Right lobe of liver (tissue), 6 donors: ENCODE measurements at regions not wholly inside any gene's neighbourhood (a gene's known extent, or its start where the extent isn't known, plus 50 kb on each side); places are given as distances from the start of the nearest gene placed in this dataset.
A peak's percentile ranks its signal among the peaks of the same experiment; 100 is the strongest.

Experiments
- ATAC-seq, 4 donors: fragments of 200-7000 bp; cut with Tn5 transposase; one replicate each; pipeline ENCODE4 v1.9.1; 2020; ENCODE audit warnings: mild to moderate bottlenecking in 4 of 4, moderate library complexity in 4 of 4
- DNase-seq, 3 donors: peaks; one replicate each; pipeline ENCODE4 v3.0.0-alpha.2; 2020
- H3K27ac ChIP-seq, 3 donors: fragments of 200-600 bp; one replicate each; pipeline ENCODE4 v1.8.0; 2022
- H3K27me3 ChIP-seq, 2 donors: fragments of 200-600 bp; one replicate each; pipeline ENCODE4 v1.8.0; 2022
- H3K36me3 ChIP-seq, 4 donors: fragments of 200-600 bp; sonication (generic) in 1 of 4; one replicate each; pipeline versions ENCODE4 v1.5.1 to v1.8.0; 2017 to 2022; ENCODE audit warnings: control low read depth in 1 of 4
- H3K4me1 ChIP-seq, 4 donors: fragments of 200-600 bp; sonication (generic) in 1 of 4; one replicate each; pipeline versions ENCODE4 v1.5.1 to v1.8.0; 2017 to 2022; ENCODE audit warnings: control low read depth in 1 of 4
- H3K4me3 ChIP-seq, 3 donors: fragments of 200-600 bp; one replicate each; pipeline ENCODE4 v1.8.0; 2022
- H3K9me3 ChIP-seq, 4 donors: fragments of 200-600 bp; sonication (generic) in 1 of 4; one replicate each; pipeline versions ENCODE4 v1.5.1 to v1.8.0; 2017 to 2022; ENCODE audit warnings: control low read depth in 1 of 4
- POLR2A ChIP-seq: fragments of 450-650 bp; IDR thresholded peaks from one replicate; pipeline ENCODE4 v1.6.1; 2017; ENCODE audit warnings: antibody characterized with exemption, mild to moderate bottlenecking
- WGBS: methylation state at CpG from one replicate; pipeline ENCODE4 v1.1.6; 2018; ENCODE audit warnings: low coverage, low lambda C conversion rate; ENCODE audit not compliant: insufficient coverage; ENCODE audit errors: missing lambda C conversion rate; 5-methylcytosine and 5-hydroxymethylcytosine counted together
- intact Hi-C, 2 donors: fragments of 100-400 bp; cut with DNase I; formaldehyde crosslinking; loops; one replicate each; pipeline versions ENCODE4 v1.11.2 to v1.14.1; 2022
- TF ChIP-seq, protein P1 (sequence below), 4 donors: fragments of 200-600 bp in 3 of 4; fragments of 450-650 bp in 1 of 4; IDR thresholded peaks; one replicate each; pipeline versions ENCODE4 v1.5.1 to v1.8.0; 2016 to 2022; ENCODE audit warnings: antibody characterized with exemption in 4 of 4, mild to moderate bottlenecking in 2 of 4
- donor health status: DM: no; HTN: yes; CAD: no.
- donor health status: DM: no; HTN: no; CAD: no.
- donor health status: DM: no; HTN: no; CAD: no.
- donor health status: DM: no; HTN: yes; CAD: no.
- donor health status: DM: no; HTN: yes; CAD: no.

DNA sequence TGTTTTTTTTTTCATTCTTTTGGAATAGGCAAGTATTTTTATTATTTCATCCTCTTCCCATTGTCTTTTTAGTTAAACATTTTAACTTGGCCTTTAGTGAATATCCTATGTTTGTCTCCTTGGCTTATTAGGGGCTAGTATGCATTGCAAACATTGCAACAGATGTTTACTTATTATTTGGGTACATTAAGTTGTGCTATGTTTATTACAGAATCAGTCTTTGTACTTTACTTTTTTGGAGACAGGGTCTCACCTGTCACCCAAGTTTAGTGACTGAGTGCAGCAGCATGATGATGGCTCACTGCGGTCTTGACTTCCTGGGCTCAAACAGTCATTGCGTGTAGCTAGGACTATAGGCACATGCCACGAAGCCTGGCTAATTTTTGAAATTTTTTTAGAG, 51.1 kb upstream of the NUDT6 start:
- DNase-seq = no peak
- H3K27ac ChIP-seq = no peak overlapping the region
- no peaks in the 10 kb centered on the region for H3K36me3 ChIP-seq
- H3K9me3 ChIP-seq = no peaks in the 10 kb centered on the region
- no peak overlapping the region for H3K4me3 ChIP-seq
- TF ChIP-seq POLR2A = no peak
- TF ChIP-seq, protein P1, sequence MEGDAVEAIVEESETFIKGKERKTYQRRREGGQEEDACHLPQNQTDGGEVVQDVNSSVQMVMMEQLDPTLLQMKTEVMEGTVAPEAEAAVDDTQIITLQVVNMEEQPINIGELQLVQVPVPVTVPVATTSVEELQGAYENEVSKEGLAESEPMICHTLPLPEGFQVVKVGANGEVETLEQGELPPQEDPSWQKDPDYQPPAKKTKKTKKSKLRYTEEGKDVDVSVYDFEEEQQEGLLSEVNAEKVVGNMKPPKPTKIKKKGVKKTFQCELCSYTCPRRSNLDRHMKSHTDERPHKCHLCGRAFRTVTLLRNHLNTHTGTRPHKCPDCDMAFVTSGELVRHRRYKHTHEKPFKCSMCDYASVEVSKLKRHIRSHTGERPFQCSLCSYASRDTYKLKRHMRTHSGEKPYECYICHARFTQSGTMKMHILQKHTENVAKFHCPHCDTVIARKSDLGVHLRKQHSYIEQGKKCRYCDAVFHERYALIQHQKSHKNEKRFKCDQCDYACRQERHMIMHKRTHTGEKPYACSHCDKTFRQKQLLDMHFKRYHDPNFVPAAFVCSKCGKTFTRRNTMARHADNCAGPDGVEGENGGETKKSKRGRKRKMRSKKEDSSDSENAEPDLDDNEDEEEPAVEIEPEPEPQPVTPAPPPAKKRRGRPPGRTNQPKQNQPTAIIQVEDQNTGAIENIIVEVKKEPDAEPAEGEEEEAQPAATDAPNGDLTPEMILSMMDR (IDR thresholded peaks at IDR 0.05) = no peak
- WGBS = 88% methylated on average over 3 of the region's 3 CpGs
- H3K4me1 ChIP-seq = no peaks in the 10 kb centered on the region
- no peak for ATAC-seq
- H3K27me3 ChIP-seq = no peaks in the 10 kb centered on the region
- intact Hi-C loops = no loop called here

DNA sequence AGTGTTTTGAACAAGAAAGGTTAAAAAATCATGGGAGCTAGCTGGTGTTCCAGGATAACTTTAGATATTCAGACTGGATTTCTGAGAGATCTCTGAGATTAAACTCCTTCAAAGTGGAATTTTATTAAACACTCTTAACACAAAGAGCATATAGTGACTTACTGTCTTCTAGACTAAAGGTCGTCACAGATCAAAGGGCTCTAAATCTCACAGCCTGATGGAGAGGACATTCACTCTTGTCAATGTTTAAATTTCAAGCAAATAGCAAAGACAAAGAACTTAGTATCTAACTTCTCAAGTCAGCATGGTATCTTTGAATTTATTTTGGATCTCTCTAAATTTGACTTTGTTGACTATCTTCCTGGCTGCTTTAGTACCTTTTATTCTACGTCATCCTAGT, 53.7 kb upstream of the NUDT6 start:
- no peak for ATAC-seq
- Histone ChIP-seq H3K27me3 (no peaks in the 10 kb centered on the region), H3K4me1 (no peaks in the 10 kb centered on the region), H3K27ac (no peak overlapping the region), H3K4me3 (no peak overlapping the region), H3K9me3 (no peaks in the 10 kb centered on the region), H3K36me3 (peaks cover 0 to 8% (median 0%) of the 10 kb centered on the region in 4 donors)
- 94% methylated on average over 2 of the region's 2 CpGs for WGBS
- intact Hi-C loops = no loop called here
- DNase-seq = no peak
- TF ChIP-seq, protein P1 (IDR thresholded peaks at IDR 0.05) = no peak
- no peak for TF ChIP-seq POLR2A

DNA sequence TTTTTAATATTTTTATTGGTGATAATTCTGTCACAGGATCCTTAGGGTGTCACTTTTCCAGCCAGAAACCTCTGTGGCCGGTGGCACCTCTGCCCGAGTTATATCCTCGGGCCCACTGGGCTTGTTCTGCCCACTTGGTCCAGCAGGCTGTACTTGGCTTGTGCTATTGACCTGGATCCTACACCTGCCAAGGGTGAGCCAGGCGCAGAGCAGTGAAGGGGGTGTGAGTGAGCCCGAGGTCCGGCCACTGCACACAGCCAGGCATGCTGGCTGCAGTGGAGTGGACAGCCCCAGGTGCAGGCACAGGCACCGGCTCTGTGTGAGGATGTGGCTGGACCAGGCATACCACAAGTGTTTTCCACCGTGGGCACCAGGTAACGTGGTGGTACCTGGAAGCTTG, 54.7 kb upstream of the NUDT6 start:
- Histone ChIP-seq H3K4me3 (no peak overlapping the region), H3K27ac (no peak overlapping the region), H3K4me1 (no peaks in the 10 kb centered on the region), H3K9me3 (no peaks in the 10 kb centered on the region), H3K27me3 (no peaks in the 10 kb centered on the region), H3K36me3 (peaks cover 0 to 8% (median 0%) of the 10 kb centered on the region in 4 donors)
- intact Hi-C loops = no loop called here
- ATAC-seq (no peak), DNase-seq (no peak)
- no peak for TF ChIP-seq POLR2A
- TF ChIP-seq, protein P1 (IDR thresholded peaks at IDR 0.05) = no peak
- 100% methylated on average over 4 of the region's 9 CpGs for WGBS

DNA sequence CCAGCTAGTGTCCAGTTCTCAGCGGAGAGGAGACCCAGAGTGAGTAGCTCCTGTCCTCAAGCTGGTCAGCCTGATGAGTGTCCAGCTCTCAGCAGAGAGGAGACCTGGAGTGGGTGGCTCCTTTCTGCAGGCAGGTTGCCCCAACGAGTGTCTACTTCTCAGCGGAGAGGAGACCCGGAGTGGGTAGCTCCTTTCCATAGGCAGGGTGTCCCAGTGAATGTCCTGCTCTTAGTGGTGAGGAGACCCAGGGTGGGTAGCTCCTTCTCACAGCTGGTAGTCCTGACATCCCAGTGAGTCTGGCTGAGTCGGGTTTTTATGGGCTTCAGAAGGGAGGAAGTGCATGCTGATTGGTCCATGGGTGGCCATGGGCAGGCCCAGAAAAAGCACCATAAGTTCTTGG, 55.7 kb upstream of the NUDT6 start:
- Histone ChIP-seq H3K27ac (no peak overlapping the region), H3K4me1 (no peaks in the 10 kb centered on the region), H3K27me3 (no peaks in the 10 kb centered on the region), H3K9me3 (no peaks in the 10 kb centered on the region), H3K4me3 (no peak overlapping the region), H3K36me3 (peaks cover 0 to 8% (median 0%) of the 10 kb centered on the region in 4 donors)
- ATAC-seq (peak in 1 of 4 donors; percentile 21), DNase-seq (no peak)
- intact Hi-C loops = no loop called here
- TF ChIP-seq, protein P1 (IDR thresholded peaks at IDR 0.05) = no peak
- no peak for TF ChIP-seq POLR2A
- 100% methylated on average over 1 of the region's 5 CpGs for WGBS

DNA sequence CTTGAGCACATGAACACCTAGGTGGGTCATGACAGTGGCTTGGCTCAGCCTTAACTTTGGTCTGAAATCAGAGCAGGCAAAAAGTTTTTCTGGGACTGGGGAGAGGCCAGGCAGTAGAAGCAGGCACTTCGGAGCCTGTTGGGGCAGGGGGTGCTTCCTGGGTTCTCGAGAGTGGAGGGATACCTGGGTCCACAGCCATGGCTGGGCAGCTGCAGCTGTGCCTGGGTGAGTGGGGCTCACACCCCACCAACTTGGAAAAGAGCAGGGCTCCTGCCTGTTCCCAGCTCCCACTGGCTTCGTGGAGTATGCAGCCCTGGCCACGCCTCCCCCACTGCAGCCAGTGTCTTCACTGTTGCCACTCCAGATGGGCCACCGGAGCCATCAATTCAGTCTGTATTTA, 56.4 kb upstream of the NUDT6 start:
- H3K4me1 ChIP-seq = no peaks in the 10 kb centered on the region
- WGBS = no CpG with 5 or more reads among the region's 5 CpGs

More for the DNA sequence above, 56.4 kb upstream of the NUDT6 start:
- no peak overlapping the region for H3K27ac ChIP-seq
- H3K27me3 ChIP-seq = no peaks in the 10 kb centered on the region
- ATAC-seq (no peak), DNase-seq (no peak)
- TF ChIP-seq, protein P1 (IDR thresholded peaks at IDR 0.05) = no peak
- TF ChIP-seq POLR2A = no peak
- H3K9me3 ChIP-seq = no peaks in the 10 kb centered on the region
- no peak overlapping the region for H3K4me3 ChIP-seq
- peaks cover 0 to 8% (median 0%) of the 10 kb centered on the region in 4 donors for H3K36me3 ChIP-seq
- intact Hi-C loops = no loop called here
